ENCODE measurements at regions not wholly inside any gene's neighbourhood (a gene's known extent, or its start where the extent isn't known, plus 50 kb on each side); places are given as distances from the start of the nearest gene placed in this dataset.

- DNase-seq: no peak
- intact Hi-C loops (cut with micrococcal nuclease; ENCODE audit: unreplicated experiment): no loop called here
- no peaks in the 10 kb centered on the region for H3F3A ChIP-seq (ENCODE audit: insufficient read depth, low read depth)
- no peaks in the 10 kb centered on the region for H3K79me2 ChIP-seq (ENCODE audit: low read depth)
- H3K27me3 ChIP-seq (ENCODE audit: insufficient read depth, low read depth): no peaks in the 10 kb centered on the region
- POLR2A ChIA-PET (ENCODE audit: unreplicated experiment): interaction anchor here (0.6 kb wide), 1 partner anchor 55 kb away, joined by 17 read pairs; no protein-coding TSS in a partner anchor
- no peaks in the 10 kb centered on the region for H3K9me3 ChIP-seq (ENCODE audit: insufficient read depth, low read depth)
- no peak overlapping the region for H3K4me3 ChIP-seq
- no peak overlapping the region for H3K27ac ChIP-seq
- H4K20me1 ChIP-seq (ENCODE audit: insufficient read depth): no peaks in the 10 kb centered on the region
- H3K9me2 ChIP-seq (ENCODE audit: insufficient read depth): no peaks in the 10 kb centered on the region
- H2AFZ ChIP-seq: no peak overlapping the region
- CTCF ChIA-PET: no interaction called here
- TF ChIP-seq, protein P1, sequence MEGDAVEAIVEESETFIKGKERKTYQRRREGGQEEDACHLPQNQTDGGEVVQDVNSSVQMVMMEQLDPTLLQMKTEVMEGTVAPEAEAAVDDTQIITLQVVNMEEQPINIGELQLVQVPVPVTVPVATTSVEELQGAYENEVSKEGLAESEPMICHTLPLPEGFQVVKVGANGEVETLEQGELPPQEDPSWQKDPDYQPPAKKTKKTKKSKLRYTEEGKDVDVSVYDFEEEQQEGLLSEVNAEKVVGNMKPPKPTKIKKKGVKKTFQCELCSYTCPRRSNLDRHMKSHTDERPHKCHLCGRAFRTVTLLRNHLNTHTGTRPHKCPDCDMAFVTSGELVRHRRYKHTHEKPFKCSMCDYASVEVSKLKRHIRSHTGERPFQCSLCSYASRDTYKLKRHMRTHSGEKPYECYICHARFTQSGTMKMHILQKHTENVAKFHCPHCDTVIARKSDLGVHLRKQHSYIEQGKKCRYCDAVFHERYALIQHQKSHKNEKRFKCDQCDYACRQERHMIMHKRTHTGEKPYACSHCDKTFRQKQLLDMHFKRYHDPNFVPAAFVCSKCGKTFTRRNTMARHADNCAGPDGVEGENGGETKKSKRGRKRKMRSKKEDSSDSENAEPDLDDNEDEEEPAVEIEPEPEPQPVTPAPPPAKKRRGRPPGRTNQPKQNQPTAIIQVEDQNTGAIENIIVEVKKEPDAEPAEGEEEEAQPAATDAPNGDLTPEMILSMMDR (conservative IDR thresholded peaks at IDR 0.05): no peak
- TF ChIP-seq EZH2 (IDR thresholded peaks at IDR 0.05; ENCODE audit: low read depth): no peak
- no peak overlapping the region for H3K4me2 ChIP-seq
- BruUV-seq (replicated peaks): no TSS peak
- H3K4me1 ChIP-seq (replicated peaks; ENCODE audit: insufficient read depth): no peaks in the 10 kb centered on the region
- H3K36me3 ChIP-seq (ENCODE audit: low read depth): no peaks in the 10 kb centered on the region
Measured at GRCh38 chr7:94206295-94206694, 188.4 kb upstream of the COL1A2 start.

DNA sequence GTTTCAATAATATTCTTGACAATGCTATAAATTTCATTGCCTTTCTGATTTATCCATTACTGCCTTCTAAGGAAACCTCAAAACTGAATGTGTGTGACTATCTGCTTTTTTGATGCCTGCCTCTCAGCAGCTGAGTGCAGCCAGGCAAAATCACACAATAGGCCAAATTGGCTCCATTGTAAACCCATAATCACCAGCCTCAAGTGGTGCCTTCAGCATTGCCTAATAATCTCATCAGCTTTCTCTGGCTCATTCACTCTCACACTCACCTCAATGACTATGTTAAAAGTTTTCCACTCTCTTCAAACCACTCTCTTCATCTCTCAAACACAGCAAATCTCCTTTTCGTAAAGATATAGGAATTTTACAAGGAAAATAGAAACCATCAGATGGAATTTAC is 182.5 kb upstream of the COL1A2 start:
- TF ChIP-seq, protein P1 (conservative IDR thresholded peaks at IDR 0.05): no peak
- TF ChIP-seq EZH2 (IDR thresholded peaks at IDR 0.05; ENCODE audit: low read depth): no peak
- no peak overlapping the region for H2AFZ ChIP-seq
- CTCF ChIA-PET: no interaction called here
- H3K4me2 ChIP-seq: no peak overlapping the region
- H3K27ac ChIP-seq: no peak overlapping the region
- no peaks in the 10 kb centered on the region for H3K9me2 ChIP-seq (ENCODE audit: insufficient read depth)
- no peaks in the 10 kb centered on the region for H3K27me3 ChIP-seq (ENCODE audit: insufficient read depth, low read depth)
- H3K4me1 ChIP-seq (replicated peaks; ENCODE audit: insufficient read depth): no peaks in the 10 kb centered on the region
- H3K4me3 ChIP-seq: no peak overlapping the region
- intact Hi-C loops (cut with micrococcal nuclease; ENCODE audit: unreplicated experiment): no loop called here
- POLR2A ChIA-PET (ENCODE audit: unreplicated experiment): interaction anchor here (0.5 kb wide), 1 partner anchor 11 kb away, joined by 6 read pairs; no protein-coding TSS in a partner anchor
- H3K9me3 ChIP-seq (ENCODE audit: insufficient read depth, low read depth): no peaks in the 10 kb centered on the region
- BruUV-seq (replicated peaks): no TSS peak
- DNase-seq: no peak
- H3F3A ChIP-seq (ENCODE audit: insufficient read depth, low read depth): no peaks in the 10 kb centered on the region
- H3K36me3 ChIP-seq (ENCODE audit: low read depth): no peaks in the 10 kb centered on the region
- no peaks in the 10 kb centered on the region for H3K79me2 ChIP-seq (ENCODE audit: low read depth)
- H4K20me1 ChIP-seq (ENCODE audit: insufficient read depth): no peaks in the 10 kb centered on the region

DNA sequence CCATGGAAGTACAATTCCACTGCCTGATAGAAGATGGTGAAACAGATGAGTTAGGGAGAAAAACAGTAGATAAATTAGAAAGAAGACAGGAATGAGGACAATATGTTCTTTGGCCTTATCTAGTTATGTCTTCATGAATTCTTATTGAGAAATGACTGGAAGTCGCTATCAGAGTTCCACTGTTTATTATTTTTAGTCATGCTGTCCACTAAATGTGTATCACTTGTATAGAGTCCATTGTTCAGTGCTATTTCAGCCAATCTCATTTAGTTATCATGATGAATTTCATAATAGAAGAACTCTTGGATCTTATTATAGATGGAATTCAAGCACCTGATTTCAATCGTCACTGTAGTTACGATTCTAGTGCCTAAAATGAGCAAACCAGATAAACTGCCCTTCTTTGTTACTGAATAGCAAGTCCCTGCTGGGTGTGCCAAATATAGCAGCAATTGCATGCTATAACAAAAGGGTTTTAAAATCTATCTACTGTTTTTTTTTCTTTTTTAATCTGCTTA is 177.7 kb upstream of the COL1A2 start:
- Histone ChIP-seq H2AFZ (no peak overlapping the region), H3K4me2 (no peak overlapping the region), H3K27me3 (ENCODE audit: insufficient read depth, low read depth) (no peaks in the 10 kb centered on the region), H3K36me3 (ENCODE audit: low read depth) (no peaks in the 10 kb centered on the region), H3K4me3 (no peak overlapping the region), H3K4me1 (replicated peaks; ENCODE audit: insufficient read depth) (no peaks in the 10 kb centered on the region), H3K27ac (no peak overlapping the region), H3K79me2 (ENCODE audit: low read depth) (no peaks in the 10 kb centered on the region), H4K20me1 (ENCODE audit: insufficient read depth) (no peaks in the 10 kb centered on the region), H3K9me3 (ENCODE audit: insufficient read depth, low read depth) (no peaks in the 10 kb centered on the region), H3F3A (ENCODE audit: insufficient read depth, low read depth) (no peaks in the 10 kb centered on the region), H3K9me2 (ENCODE audit: insufficient read depth) (no peaks in the 10 kb centered on the region)
- DNase-seq: no peak
- no peak for TF ChIP-seq EZH2 (IDR thresholded peaks at IDR 0.05; ENCODE audit: low read depth)
- TF ChIP-seq, protein P1 (conservative IDR thresholded peaks at IDR 0.05): no peak
- intact Hi-C loops (cut with micrococcal nuclease; ENCODE audit: unreplicated experiment): no loop called here
- ChIA-PET POLR2A (ENCODE audit: unreplicated experiment) (no interaction called here), CTCF (interaction anchor here (0.7 kb wide), 1 partner anchor 20 kb away, joined by 3 read pairs; no protein-coding TSS in a partner anchor)
- no TSS peak for BruUV-seq (replicated peaks)
